ENCODE measurements at regions not wholly inside any gene's neighbourhood (a gene's known extent, or its start where the extent isn't known, plus 50 kb on each side); places are given as distances from the start of the nearest gene placed in this dataset.
"Not testable (repeated sequence)": the region's sequence is repeated elsewhere in the genome, so short reads cannot be mapped to it uniquely, and the experiment has no call there.

GRCh38 chr20:53827292-53828087 lies 233.9 kb upstream of the ZNF217 start:
- no peak for ATAC-seq
- H3K4me1 Mint-ChIP-seq, result peaks cover 61% of the 10 kb centered on the region
- H3K27ac Mint-ChIP-seq, result peak overlapping the region; percentile 94
- no peaks in the 10 kb centered on the region for H3K27me3 Mint-ChIP-seq
- peak overlapping the region; percentile 23 for H3K4me3 Mint-ChIP-seq
- peaks cover under 1% of the 10 kb centered on the region for H3K9me3 Mint-ChIP-seq
- H3K36me3 Mint-ChIP-seq, result peaks cover 5% of the 10 kb centered on the region

GRCh38 chr20:53826597-53827291 lies 233.1 kb upstream of the ZNF217 start:
- peak; percentile 98 for ATAC-seq
- peaks cover 53% of the 10 kb centered on the region for H3K4me1 Mint-ChIP-seq
- H3K9me3 Mint-ChIP-seq, result no peaks in the 10 kb centered on the region
- peak overlapping the region; percentile 23 for H3K4me3 Mint-ChIP-seq
- H3K27ac Mint-ChIP-seq, result peak overlapping the region; percentile 94
- no peaks in the 10 kb centered on the region for H3K27me3 Mint-ChIP-seq
- H3K36me3 Mint-ChIP-seq, result no peaks in the 10 kb centered on the region

- Mint-ChIP-seq H3K27ac (peak overlapping the region; percentile 94), H3K4me3 (no peak overlapping the region)
- no peak for ATAC-seq
Measured at GRCh38 chr20:53826090-53826489, 232.5 kb upstream of the ZNF217 start.

GRCh38 chr20:53825282-53825681 lies 231.6 kb upstream of the ZNF217 start:
- no peak for ATAC-seq
- H3K4me3 Mint-ChIP-seq, result no peak overlapping the region
- H3K27ac Mint-ChIP-seq, result peak overlapping the region; percentile 94
- H3K36me3 Mint-ChIP-seq, result no peaks in the 10 kb centered on the region
- H3K4me1 Mint-ChIP-seq, result peaks cover 46% of the 10 kb centered on the region
- no peaks in the 10 kb centered on the region for H3K27me3 Mint-ChIP-seq
- H3K9me3 Mint-ChIP-seq, result no peaks in the 10 kb centered on the region

More at GRCh38 chr20:53826090-53826489, 232.5 kb upstream of the ZNF217 start:
- no peaks in the 10 kb centered on the region for H3K9me3 Mint-ChIP-seq
- H3K27me3 Mint-ChIP-seq, result no peaks in the 10 kb centered on the region
- H3K36me3 Mint-ChIP-seq, result no peaks in the 10 kb centered on the region
- peaks cover 53% of the 10 kb centered on the region for H3K4me1 Mint-ChIP-seq

DNA sequence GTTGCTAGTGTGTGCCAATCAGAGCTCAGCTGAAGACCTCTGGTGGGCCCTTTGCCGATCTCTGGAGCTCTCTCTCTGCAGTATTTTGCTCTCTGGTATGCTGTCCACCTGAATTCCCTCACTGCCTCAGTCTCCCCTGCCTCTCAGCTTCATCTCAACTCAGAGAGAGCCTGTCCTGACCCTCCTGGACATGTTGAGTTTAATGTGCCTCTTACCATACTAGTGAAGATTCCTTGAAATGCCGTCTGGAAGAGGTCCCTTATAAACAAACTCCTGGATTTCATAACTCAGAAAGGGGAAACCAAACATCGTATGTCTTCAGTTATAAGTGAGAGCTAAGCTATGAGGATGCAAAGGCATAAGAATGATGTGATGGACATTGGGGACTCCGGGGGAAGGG lies 231.1 kb upstream of the ZNF217 start:
- peaks cover 41% of the 10 kb centered on the region for H3K4me1 Mint-ChIP-seq
- H3K27me3 Mint-ChIP-seq, result no peaks in the 10 kb centered on the region
- no peaks in the 10 kb centered on the region for H3K9me3 Mint-ChIP-seq
- no peak for ATAC-seq
- H3K36me3 Mint-ChIP-seq, result no peaks in the 10 kb centered on the region
- H3K27ac Mint-ChIP-seq, result no peak overlapping the region
- H3K4me3 Mint-ChIP-seq, result no peak overlapping the region

GRCh38 chr20:53823121-53823764 lies 229.6 kb upstream of the ZNF217 start:
- no peak for ATAC-seq
- H3K27ac Mint-ChIP-seq, result peak overlapping the region; percentile 19
- no peak overlapping the region for H3K4me3 Mint-ChIP-seq
- no peaks in the 10 kb centered on the region for H3K27me3 Mint-ChIP-seq
- H3K9me3 Mint-ChIP-seq, result no peaks in the 10 kb centered on the region
- H3K36me3 Mint-ChIP-seq, result no peaks in the 10 kb centered on the region
- H3K4me1 Mint-ChIP-seq, result peaks cover 25% of the 10 kb centered on the region

GRCh38 chr20:53822534-53822933 lies 228.9 kb upstream of the ZNF217 start:
- peak overlapping the region; percentile 19 for H3K27ac Mint-ChIP-seq
- no peak overlapping the region for H3K4me3 Mint-ChIP-seq
- peaks cover 18% of the 10 kb centered on the region for H3K4me1 Mint-ChIP-seq
- no peaks in the 10 kb centered on the region for H3K9me3 Mint-ChIP-seq
- no peak for ATAC-seq
- no peaks in the 10 kb centered on the region for H3K27me3 Mint-ChIP-seq
- H3K36me3 Mint-ChIP-seq, result no peaks in the 10 kb centered on the region

DNA sequence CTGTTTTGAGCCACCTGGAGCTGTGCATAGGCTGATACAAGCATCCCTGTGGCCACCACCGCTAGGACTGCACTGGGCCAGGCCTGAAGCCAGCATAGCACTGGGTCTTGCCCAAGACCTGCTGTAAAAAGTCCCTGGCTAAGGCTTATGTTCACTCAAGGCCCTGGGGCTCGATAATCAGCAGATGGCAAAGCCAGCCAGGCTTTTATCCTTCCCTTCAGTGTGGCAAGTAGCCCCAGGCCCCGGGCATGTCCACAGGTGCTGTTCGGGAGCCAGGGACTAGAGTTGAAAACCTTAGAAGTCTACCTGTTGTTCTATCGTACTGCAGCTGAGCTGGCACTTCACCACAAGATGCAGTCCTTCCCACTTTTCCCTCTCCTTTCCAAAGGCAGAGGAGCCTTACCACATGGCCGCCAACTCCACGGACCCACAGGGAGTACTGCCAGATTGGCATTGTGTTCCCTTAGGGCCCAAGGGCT lies 226.4 kb upstream of the ZNF217 start:
- Mint-ChIP-seq H3K27ac (no peak overlapping the region), H3K4me1 (peaks cover 13% of the 10 kb centered on the region), H3K36me3 (no peaks in the 10 kb centered on the region), H3K4me3 (no peak overlapping the region), H3K27me3 (no peaks in the 10 kb centered on the region), H3K9me3 (no peaks in the 10 kb centered on the region)
- ATAC-seq, result no peak

- H3K4me3 Mint-ChIP-seq, result no peak overlapping the region
- no peaks in the 10 kb centered on the region for H3K9me3 Mint-ChIP-seq
- no peaks in the 10 kb centered on the region for H3K27me3 Mint-ChIP-seq
- no peaks in the 10 kb centered on the region for H3K36me3 Mint-ChIP-seq
- no peak overlapping the region for H3K27ac Mint-ChIP-seq
- no peak for ATAC-seq
- H3K4me1 Mint-ChIP-seq, result peaks cover 13% of the 10 kb centered on the region
Measured at GRCh38 chr20:53818457-53819177, 225.0 kb upstream of the ZNF217 start.

DNA sequence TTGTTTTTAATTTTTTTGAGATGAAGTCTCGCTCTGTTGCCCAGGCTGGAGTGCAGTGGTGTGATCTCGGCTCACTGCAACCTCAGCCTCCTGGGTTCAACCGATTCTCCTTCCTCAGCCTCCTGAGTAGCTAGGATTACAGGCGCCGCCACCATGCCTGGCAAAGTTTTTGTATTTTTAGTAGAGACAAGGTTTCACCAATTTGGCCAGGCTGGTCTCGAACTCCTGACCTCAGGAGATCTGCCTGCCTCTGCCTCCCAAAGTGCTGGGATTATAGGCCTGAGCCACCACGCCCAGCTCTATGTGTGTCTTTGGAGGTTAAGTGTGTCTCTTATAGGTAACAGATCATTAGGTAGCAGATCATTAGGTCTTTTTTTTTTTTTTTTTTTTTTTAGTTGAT lies 223.9 kb upstream of the ZNF217 start:
- peak overlapping the region; percentile 16 for H3K27ac Mint-ChIP-seq
- H3K36me3 Mint-ChIP-seq, H3K27me3 Mint-ChIP-seq, H3K9me3 Mint-ChIP-seq, ATAC-seq, H3K4me3 Mint-ChIP-seq: not testable (repeated sequence)
- peaks cover 13% of the 10 kb centered on the region for H3K4me1 Mint-ChIP-seq

DNA sequence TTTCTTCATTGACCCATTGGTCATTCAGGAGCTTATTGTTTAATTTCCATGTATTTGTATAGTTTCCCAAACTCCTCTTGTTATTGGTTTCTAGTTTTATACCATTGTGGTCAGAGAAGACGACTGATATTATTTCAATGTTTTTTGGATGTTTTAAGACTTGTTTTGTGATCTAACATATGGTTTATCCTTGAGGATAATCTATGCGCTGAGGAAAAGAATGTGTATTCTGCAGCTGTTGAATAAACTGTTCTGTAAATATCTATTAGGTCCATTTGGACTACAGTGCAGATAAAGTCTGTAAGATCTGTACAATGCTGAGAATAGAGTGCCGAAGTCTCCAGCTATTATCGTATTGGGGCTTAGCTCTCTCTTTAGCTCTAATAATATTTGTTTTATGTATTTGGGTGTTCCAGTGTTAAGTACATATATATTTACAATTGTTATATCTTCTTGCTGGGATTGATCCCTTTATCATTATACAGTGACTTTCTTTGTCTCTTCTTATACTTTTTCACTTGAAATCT lies 223.3 kb upstream of the ZNF217 start:
- Mint-ChIP-seq H3K27ac (no peak overlapping the region), H3K4me3 (no peak overlapping the region), H3K9me3 (no peaks in the 10 kb centered on the region), H3K36me3 (no peaks in the 10 kb centered on the region), H3K27me3 (no peaks in the 10 kb centered on the region), H3K4me1 (peaks cover 13% of the 10 kb centered on the region)
- no peak for ATAC-seq

GRCh38 chr20:53815509-53815908 lies 221.9 kb upstream of the ZNF217 start:
- ATAC-seq, result no peak
- H3K27ac Mint-ChIP-seq, result peak overlapping the region; percentile 15
- peaks cover 13% of the 10 kb centered on the region for H3K4me1 Mint-ChIP-seq

DNA sequence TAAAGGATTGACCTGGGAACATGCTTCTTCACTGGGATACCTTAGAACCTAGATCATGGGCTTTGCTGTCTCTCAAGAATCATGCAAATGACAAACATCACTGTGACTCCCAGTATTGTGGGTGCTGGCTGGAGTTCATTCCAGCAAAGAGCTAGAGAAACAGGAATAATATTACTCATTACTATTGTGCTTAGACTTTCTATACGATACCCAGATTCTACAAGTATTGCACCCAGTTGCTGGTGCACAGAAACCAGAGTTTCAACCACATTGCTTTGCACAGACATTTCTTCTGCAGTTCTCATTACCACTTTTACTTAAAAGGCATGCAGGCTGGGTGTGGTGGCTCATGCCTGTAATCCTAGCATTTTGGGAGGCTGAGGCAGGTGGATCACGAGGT lies 220.4 kb upstream of the ZNF217 start:
- Mint-ChIP-seq H3K4me3 (no peak overlapping the region), H3K4me1 (peaks cover 13% of the 10 kb centered on the region), H3K27me3 (no peaks in the 10 kb centered on the region), H3K9me3 (no peaks in the 10 kb centered on the region), H3K27ac (no peak overlapping the region), H3K36me3 (no peaks in the 10 kb centered on the region)
- ATAC-seq, result no peak

More at GRCh38 chr20:53815509-53815908, 221.9 kb upstream of the ZNF217 start:
- no peaks in the 10 kb centered on the region for H3K27me3 Mint-ChIP-seq
- no peak overlapping the region for H3K4me3 Mint-ChIP-seq
- no peaks in the 10 kb centered on the region for H3K9me3 Mint-ChIP-seq
- no peaks in the 10 kb centered on the region for H3K36me3 Mint-ChIP-seq

GRCh38 chr20:53813636-53814035 lies 220.0 kb upstream of the ZNF217 start:
- Mint-ChIP-seq H3K4me1 (peaks cover 13% of the 10 kb centered on the region), H3K27ac (no peak overlapping the region), H3K9me3 (no peaks in the 10 kb centered on the region), H3K4me3 (no peak overlapping the region), H3K27me3 (no peaks in the 10 kb centered on the region), H3K36me3 (no peaks in the 10 kb centered on the region)
- ATAC-seq, result no peak

DNA sequence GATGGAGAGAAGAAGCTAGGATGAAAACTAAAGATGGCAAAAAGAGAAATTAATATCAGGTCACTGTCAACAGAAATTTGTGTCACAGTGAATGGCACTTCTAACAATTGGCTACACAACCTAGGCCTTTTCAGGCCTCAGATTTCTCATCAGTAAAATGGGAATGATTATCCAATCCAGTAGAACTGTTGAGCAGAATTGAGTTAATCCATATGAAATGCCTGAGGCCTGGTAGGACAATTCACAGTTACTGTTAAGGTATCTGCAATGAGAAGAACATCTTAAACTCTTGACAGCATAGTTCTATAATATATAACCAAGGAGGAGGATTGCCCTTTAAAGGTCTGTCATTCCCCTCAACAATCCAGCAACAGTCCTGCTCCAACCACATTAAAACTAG lies 217.9 kb upstream of the ZNF217 start:
- H3K4me1 Mint-ChIP-seq, result peaks cover 18% of the 10 kb centered on the region
- no peaks in the 10 kb centered on the region for H3K36me3 Mint-ChIP-seq
- H3K27ac Mint-ChIP-seq, result no peak overlapping the region
- H3K9me3 Mint-ChIP-seq, result no peaks in the 10 kb centered on the region
- no peaks in the 10 kb centered on the region for H3K27me3 Mint-ChIP-seq
- no peak for ATAC-seq
- H3K4me3 Mint-ChIP-seq, result no peak overlapping the region
